NCI-H146 treated with DMSO at 0.1 percent for 48 hours (cell line): ENCODE measurements at regions not wholly inside any gene's neighbourhood (a gene's known extent, or its start where the extent isn't known, plus 50 kb on each side); places are given as distances from the start of the nearest gene placed in this dataset.

Experiments used
- DNase-seq: peaks from one replicate; lab custom pipeline; 2025; ENCODE audit not compliant: unreplicated experiment; lab: John Stamatoyannopoulos, UW

- DNase-seq, result no peak
Measured at GRCh38 chr11:95363164-95363563, 132.2 kb upstream of the SESN3 start.

- no peak for DNase-seq
Measured at GRCh38 chr11:95361180-95361579, 130.2 kb upstream of the SESN3 start.

GRCh38 chr11:95360377-95361075, 129.5 kb upstream of the SESN3 start:
- DNase-seq, result no peak

DNA sequence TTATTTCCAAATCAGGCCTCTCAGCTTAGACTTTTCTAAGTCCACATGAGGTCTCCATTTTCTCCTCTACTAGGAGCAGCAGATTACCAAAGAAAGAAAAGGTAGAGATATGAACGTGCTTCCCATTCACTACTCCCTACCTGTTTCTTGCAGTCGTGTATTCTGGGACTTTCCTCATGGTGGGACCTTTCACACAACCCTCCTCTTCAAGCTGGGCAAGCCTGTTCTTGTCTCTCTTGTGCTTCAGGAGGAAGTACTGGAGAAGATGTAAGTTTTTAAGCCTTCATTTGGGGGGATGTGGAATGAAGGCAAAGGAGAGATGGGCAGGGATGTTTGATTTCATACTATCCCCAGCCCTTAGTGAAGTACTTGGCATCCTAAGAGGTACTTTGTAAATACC, 128.8 kb upstream of the SESN3 start:
- no peak for DNase-seq

- no peak for DNase-seq
Measured at GRCh38 chr11:95359341-95359663, 128.3 kb upstream of the SESN3 start.

- DNase-seq, result no peak
Measured at GRCh38 chr11:95358511-95359340, 127.7 kb upstream of the SESN3 start.

- DNase-seq, result no peak
Measured at GRCh38 chr11:95354304-95354703, 123.3 kb upstream of the SESN3 start.

GRCh38 chr11:95353706-95354105, 122.7 kb upstream of the SESN3 start:
- no peak for DNase-seq

DNA sequence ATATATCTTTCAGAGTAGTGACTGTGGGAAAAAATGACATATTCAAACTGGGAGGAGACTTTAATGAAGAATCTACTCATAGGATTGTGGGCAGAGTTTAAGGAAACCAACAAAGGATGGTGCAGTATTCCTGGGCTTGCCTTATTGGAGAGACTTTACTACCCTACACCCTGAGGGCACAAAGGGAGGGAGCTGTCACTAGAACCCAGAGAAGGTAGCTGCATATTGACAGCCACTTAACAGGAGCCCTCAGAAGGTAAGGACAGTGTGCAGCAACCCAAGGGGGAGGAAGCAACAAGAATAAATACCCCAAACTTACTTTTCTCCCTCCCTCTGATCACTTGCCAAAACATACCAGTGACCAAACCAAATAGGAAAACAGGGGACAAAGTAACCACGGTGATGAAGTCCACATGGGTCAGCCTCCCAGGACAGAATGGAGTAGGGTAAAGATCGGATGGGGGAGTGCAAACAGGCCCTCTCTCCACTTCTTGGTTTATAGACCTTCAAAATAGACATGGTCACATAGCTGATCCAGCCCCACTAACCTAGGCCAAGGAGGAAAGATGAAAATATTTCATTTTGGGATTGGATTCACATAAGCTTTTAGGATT, 121.8 kb upstream of the SESN3 start:
- DNase-seq, result no peak

DNA sequence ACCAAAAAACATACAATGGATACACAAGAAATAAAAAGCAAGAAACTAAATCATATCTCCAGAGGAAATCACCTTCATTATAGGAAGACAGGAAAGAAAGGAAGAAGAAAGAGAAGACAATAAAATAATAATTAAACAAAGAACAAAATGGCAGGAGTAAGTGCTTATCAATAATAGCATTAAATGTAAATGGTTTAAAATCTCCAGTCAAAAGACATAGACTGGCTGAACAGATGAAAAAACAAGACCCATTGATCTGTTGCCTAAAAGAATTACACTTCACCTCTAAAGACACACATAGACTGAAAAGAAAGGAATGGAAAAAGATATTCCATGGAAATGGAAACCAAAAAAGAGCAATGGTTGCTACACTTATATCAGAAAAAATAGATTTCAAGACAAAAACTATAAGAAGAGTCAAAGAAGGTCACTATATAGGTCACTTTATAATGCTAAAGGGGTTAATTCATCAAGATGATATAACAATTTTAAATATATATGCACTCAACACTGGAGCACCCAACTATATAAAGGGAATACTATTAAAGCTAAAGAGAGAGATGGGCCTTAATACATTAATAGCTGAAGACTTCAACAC, 118.4 kb upstream of the SESN3 start:
- DNase-seq, result no peak

DNA sequence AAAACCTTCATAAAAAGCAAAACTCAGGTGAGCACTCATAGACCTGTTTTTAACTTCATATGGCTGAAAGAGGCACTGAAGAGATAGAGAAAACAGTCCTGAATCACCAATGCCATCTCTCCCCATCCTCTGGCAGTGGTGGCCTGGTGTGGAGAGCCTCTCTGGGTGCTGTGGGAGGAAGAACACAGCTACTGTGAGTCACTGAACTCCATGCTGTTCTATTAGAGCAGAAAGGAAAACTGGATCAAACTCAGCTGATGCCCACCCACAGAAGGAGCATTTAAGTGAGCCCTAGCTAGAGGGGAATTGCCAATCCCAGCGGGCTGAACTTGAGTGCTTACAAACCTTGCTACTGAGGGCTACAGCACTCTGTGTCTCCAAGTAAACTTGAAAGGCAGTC, 115.3 kb upstream of the SESN3 start:
- no peak for DNase-seq

DNA sequence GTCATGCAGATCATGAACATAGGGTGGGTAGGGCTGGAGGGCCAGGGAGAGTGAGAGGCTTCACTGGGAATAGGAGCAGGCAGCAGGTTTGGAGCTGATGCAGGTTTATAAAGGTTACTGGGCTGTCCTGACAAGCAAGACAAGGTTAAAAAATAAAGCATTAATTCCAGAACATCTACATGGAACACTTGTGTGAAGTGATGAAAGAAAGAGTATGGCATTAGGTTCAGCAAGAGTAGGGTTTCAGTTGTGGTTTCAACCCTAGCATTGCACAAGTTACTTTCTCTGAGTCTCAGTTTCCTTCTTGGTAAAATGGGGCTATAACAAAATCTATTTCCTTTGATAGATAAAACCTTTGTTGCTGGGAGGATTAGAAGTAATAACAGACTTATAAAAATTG, 114.6 kb upstream of the SESN3 start:
- DNase-seq, result no peak

DNA sequence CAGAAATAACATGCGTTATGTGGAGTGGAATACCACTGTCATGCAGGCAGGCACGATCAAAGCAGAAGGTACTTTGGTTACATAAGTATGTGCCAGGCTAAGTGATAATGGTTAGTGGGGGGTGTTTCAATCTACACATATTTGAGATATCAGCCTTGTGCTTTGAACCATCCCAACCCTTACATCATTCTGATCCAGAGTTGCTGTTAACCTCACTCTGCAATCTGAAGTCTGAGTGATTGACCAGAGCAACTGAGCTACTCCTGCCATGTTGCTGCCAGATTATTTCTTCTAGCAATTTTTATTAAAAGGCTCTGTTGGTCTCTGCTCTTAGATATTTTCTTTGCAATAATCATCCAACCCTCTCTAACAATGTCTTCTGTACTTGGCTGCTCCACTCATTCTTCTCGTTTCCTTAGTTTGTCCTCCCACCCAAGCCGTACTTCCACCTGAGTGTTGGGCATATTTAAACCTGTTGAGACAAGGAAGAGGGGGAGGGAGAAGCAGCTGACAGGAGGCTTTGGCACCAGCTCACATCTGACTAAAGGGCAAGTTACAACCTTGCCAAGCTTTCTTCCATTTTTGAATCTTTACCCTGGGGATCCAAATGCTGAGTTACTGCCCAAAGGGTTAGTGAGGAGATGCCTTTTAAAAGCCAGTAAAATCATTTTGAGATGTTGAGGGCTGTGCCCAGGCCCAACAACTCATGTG, 114.1 kb upstream of the SESN3 start:
- DNase-seq, result no peak

DNA sequence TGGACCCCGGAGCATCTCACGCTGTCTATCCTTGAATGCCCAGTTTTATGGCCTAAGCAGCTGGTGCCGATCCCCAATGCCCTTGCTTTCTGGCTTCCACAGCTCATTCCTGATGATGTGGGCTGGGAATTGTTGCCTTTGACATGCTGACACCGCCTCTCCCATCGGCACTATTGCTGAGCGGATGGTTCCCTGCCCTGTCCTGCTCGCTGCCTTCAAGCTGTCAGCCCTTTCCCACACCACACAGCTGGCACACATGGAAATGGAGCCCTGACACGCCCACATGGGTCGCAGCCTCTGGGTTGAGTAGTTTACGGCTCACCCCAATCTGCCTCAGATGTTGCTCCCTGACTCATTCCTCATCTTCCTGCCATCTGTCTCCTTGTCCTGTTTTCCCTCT, 110.2 kb upstream of the SESN3 start:
- no peak for DNase-seq

DNA sequence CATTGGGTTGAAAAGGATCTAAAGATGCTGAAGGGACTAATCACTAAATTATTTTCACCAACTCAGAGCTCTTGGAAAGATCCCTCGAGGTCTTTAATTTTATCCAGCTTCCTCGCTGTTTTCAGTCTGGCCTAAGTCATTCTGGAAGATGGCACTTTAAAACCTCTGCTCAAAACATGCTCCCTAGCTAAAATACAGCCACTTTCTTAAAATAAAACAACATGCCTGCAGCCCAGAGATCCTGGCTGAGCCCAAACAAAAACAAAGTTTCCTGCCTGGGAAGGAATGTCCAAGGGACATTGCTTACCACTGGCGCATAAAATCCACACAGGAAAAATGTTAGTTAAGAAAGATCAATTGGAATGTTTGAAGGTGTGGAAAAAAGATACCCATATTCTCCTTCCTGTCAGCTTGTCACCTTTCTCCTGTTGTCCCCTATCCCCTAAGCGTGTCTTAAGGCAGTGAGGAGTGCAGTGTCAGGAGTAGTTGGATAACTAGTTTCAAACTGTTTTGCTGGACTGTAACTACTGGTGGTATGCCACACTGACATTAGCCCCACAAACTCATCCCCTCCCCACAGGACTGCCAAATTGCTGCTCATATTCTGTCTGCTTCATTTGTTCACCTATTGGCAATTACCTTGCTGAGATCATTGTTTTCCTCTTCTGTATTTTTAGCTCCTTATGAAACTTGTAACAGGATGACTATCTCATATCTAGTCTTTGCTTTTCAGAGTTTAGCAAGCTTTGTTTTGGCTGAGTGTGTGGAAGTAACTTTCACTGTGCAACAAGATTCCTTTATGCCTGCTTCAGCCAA, 108.3 kb upstream of the SESN3 start:
- no peak for DNase-seq

- DNase-seq, result no peak
Measured at GRCh38 chr11:95338430-95338991, 107.5 kb upstream of the SESN3 start.

GRCh38 chr11:95337972-95338429, 107.0 kb upstream of the SESN3 start:
- no peak for DNase-seq

DNA sequence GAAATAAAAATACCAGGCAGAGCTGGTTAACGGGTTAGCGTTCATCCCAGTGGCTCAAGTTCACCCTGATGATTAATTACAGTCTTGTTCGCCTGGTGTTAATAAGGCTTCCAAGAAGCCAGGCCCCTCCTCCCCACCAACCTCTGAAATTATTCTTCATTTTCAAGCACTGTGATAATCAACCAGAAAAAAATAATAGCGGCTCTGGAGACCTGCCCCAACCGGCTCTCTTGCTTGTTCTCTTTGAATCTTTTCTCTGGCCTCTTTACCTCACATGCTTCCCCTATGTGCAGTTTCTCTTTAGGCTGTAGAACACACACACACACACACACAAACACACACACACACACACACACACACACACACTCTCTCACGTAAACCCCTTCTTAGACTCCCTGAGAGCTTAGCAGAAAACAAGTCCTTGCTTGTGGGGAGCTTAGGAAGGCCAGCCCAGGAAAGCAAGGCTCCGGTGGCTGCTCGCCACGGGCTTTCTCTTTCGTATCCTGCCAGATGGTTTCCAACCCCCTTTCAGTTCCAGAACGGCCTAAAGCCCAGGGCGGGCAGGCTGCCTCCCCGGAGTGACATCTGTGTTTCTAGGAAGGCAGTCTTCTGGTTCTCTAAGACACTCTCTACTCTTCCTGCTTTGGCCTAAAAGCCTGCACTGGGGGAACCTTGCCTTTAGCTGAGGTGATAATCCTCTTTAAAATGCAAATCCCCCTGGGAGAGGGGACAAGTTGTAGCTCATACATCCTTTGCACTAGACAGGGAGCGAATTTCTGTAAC, 106.4 kb upstream of the SESN3 start:
- no peak for DNase-seq

- no peak for DNase-seq
Measured at GRCh38 chr11:95335989-95336388, 105.0 kb upstream of the SESN3 start.
